ENCODE measurements at regions not wholly inside any gene's neighbourhood (a gene's known extent, or its start where the extent isn't known, plus 50 kb on each side); places are given as distances from the start of the nearest gene placed in this dataset.

DNA sequence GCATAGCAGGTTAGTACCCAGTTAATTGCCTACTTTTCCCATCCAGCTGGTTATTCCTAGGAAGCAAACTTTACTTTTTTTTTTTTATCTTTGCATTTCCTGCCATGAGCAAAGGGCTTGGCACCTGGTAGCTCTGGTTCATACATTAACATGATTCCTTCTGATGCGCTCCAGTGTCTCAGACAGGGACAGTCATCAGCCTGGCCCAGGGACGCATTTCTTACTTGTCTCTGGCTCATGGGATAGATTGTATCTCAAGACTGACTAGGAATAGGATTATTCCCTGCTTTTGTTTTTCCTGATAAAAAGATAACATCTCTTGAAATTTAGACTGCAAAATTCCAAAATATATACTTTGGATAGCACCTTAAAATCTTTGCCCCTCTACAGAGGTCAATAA, 571.5 kb upstream of the TENM3 start:
- Histone ChIP-seq H3K27me3 (replicated peaks; ENCODE audit: insufficient read depth, low read depth, low read length, poor library complexity) (peaks cover 54% of the 10 kb centered on the region), H3K4me3 (ENCODE audit: low read depth, low read length, poor library complexity, severe bottlenecking) (no peak overlapping the region), H3K4me1 (ENCODE audit: insufficient read depth, low read length, poor library complexity, severe bottlenecking) (no peaks in the 10 kb centered on the region), H3K36me3 (ENCODE audit: insufficient read depth, low read length, poor library complexity, severe bottlenecking) (no peaks in the 10 kb centered on the region), H3K9me3 (ENCODE audit: low read depth, low read length, poor library complexity, severe bottlenecking) (no peaks in the 10 kb centered on the region), H3K27ac (ENCODE audit: low read depth, low read length, poor library complexity, severe bottlenecking) (no peak overlapping the region)
- TF ChIP-seq EZH2 (IDR thresholded peaks at IDR 0.05; ENCODE audit: borderline replicate concordance, low read depth, low read length, poor library complexity, severe bottlenecking), result no peak
- TF ChIP-seq, protein P1, sequence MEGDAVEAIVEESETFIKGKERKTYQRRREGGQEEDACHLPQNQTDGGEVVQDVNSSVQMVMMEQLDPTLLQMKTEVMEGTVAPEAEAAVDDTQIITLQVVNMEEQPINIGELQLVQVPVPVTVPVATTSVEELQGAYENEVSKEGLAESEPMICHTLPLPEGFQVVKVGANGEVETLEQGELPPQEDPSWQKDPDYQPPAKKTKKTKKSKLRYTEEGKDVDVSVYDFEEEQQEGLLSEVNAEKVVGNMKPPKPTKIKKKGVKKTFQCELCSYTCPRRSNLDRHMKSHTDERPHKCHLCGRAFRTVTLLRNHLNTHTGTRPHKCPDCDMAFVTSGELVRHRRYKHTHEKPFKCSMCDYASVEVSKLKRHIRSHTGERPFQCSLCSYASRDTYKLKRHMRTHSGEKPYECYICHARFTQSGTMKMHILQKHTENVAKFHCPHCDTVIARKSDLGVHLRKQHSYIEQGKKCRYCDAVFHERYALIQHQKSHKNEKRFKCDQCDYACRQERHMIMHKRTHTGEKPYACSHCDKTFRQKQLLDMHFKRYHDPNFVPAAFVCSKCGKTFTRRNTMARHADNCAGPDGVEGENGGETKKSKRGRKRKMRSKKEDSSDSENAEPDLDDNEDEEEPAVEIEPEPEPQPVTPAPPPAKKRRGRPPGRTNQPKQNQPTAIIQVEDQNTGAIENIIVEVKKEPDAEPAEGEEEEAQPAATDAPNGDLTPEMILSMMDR (conservative IDR thresholded peaks at IDR 0.05; ENCODE audit: low read depth, low read length), result no peak
- BruUV-seq (replicated peaks), result no TSS peak
- no peak for DNase-seq (ENCODE audit: low spot score)
- intact Hi-C loops (cut with micrococcal nuclease; ENCODE audit: unreplicated experiment), result no loop called here
- ChIA-PET POLR2A (ENCODE audit: low non-redundant PET) (no interaction called here), CTCF (no interaction called here)

DNA sequence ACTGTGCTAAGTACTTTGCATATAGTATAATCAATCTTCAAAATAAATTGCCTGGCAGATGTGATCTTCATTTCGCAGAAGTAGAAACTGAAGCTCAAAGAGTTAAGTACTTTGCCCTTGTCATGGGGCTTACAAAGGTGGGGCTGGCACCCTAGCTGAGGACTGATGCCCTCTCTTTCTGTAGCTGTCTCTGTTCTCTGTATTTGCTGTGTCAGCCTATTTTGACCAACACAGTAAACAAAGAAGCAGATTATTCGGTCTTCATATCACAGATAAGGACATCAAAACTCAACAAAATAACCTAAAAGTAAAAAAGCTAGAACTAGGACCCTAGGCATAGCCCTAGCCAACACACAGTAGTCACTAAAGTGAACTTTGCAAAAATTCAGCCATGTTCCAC, 570.5 kb upstream of the TENM3 start:
- H3K4me1 ChIP-seq (ENCODE audit: insufficient read depth, low read length, poor library complexity, severe bottlenecking), result no peaks in the 10 kb centered on the region
- BruUV-seq (replicated peaks), result no TSS peak
- TF ChIP-seq EZH2 (IDR thresholded peaks at IDR 0.05; ENCODE audit: borderline replicate concordance, low read depth, low read length, poor library complexity, severe bottlenecking), result no peak
- TF ChIP-seq, protein P1 (conservative IDR thresholded peaks at IDR 0.05; ENCODE audit: low read depth, low read length), result no peak
- peaks cover 57% of the 10 kb centered on the region for H3K27me3 ChIP-seq (replicated peaks; ENCODE audit: insufficient read depth, low read depth, low read length, poor library complexity)
- no peaks in the 10 kb centered on the region for H3K36me3 ChIP-seq (ENCODE audit: insufficient read depth, low read length, poor library complexity, severe bottlenecking)
- H3K27ac ChIP-seq (ENCODE audit: low read depth, low read length, poor library complexity, severe bottlenecking), result no peak overlapping the region
- no peaks in the 10 kb centered on the region for H3K9me3 ChIP-seq (ENCODE audit: low read depth, low read length, poor library complexity, severe bottlenecking)
- no peak overlapping the region for H3K4me3 ChIP-seq (ENCODE audit: low read depth, low read length, poor library complexity, severe bottlenecking)
- ChIA-PET POLR2A (ENCODE audit: low non-redundant PET) (no interaction called here), CTCF (no interaction called here)
- intact Hi-C loops (cut with micrococcal nuclease; ENCODE audit: unreplicated experiment), result no loop called here
- DNase-seq (ENCODE audit: low spot score), result no peak

GRCh38 chr4:181674315-181674875, 568.8 kb upstream of the TENM3 start:
- intact Hi-C loops (cut with micrococcal nuclease; ENCODE audit: unreplicated experiment), result no loop called here
- no TSS peak for BruUV-seq (replicated peaks)

More at GRCh38 chr4:181674315-181674875, 568.8 kb upstream of the TENM3 start:
- Histone ChIP-seq H3K4me1 (ENCODE audit: insufficient read depth, low read length, poor library complexity, severe bottlenecking) (no peaks in the 10 kb centered on the region), H3K27me3 (replicated peaks; ENCODE audit: insufficient read depth, low read depth, low read length, poor library complexity) (peaks cover 62% of the 10 kb centered on the region), H3K9me3 (ENCODE audit: low read depth, low read length, poor library complexity, severe bottlenecking) (no peaks in the 10 kb centered on the region), H3K27ac (ENCODE audit: low read depth, low read length, poor library complexity, severe bottlenecking) (no peak overlapping the region), H3K36me3 (ENCODE audit: insufficient read depth, low read length, poor library complexity, severe bottlenecking) (no peaks in the 10 kb centered on the region), H3K4me3 (ENCODE audit: low read depth, low read length, poor library complexity, severe bottlenecking) (no peak overlapping the region)
- no peak for TF ChIP-seq EZH2 (IDR thresholded peaks at IDR 0.05; ENCODE audit: borderline replicate concordance, low read depth, low read length, poor library complexity, severe bottlenecking)
- TF ChIP-seq, protein P1 (conservative IDR thresholded peaks at IDR 0.05; ENCODE audit: low read depth, low read length), result no peak
- no peak for DNase-seq (ENCODE audit: low spot score)
- ChIA-PET CTCF (no interaction called here), POLR2A (ENCODE audit: low non-redundant PET) (no interaction called here)
